ENCODE measurements at regions not wholly inside any gene's neighbourhood (a gene's known extent, or its start where the extent isn't known, plus 50 kb on each side); places are given as distances from the start of the nearest gene placed in this dataset.
"Not testable (repeated sequence)": the region's sequence is repeated elsewhere in the genome, so short reads cannot be mapped to it uniquely, and the experiment has no call there.

- DNase-seq = not testable (repeated sequence)
Measured at GRCh38 chr11:90455347-90455920, 232.6 kb upstream of the CHORDC1 start.

DNA sequence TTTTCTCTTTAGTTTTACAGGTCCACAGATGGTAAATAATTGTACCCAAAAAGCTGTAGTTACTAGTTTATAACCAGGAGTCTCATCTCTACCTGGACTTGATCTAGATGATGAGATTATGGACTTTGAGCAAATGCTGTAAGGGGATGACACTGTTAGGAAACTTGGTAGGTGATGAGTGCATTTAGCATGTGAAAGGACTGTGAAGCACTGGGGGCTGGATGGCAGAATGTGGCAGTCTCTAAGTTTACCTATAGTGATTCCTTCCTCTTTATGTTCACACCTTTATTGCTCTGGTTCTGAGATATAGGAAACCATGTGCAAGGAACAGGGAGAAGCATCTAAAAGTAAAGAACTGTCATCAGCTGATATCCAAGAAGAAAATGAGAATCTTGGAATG, 230.7 kb upstream of the CHORDC1 start:
- DNase-seq = no peak

GRCh38 chr11:90449606-90450005, 226.8 kb upstream of the CHORDC1 start:
- no peak for DNase-seq

DNA sequence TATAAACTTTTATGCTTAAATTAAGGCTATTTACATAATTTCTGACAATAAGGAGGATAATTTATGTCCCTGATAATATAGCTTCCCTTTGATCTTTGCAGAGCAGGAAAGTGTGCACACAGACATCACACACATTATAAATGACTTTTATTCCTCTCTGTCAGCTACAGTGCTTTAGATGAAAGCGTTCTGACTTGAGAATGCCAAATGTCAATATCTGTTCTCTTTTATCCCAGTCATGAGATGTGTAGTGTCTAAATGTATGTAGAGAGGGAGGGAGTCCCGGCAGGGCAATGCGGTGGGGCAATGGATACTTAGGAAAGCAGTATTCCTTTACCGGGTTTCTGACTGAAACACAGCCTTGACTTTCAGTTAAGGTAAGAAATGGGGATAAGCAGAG, 225.4 kb upstream of the CHORDC1 start:
- DNase-seq = no peak

DNA sequence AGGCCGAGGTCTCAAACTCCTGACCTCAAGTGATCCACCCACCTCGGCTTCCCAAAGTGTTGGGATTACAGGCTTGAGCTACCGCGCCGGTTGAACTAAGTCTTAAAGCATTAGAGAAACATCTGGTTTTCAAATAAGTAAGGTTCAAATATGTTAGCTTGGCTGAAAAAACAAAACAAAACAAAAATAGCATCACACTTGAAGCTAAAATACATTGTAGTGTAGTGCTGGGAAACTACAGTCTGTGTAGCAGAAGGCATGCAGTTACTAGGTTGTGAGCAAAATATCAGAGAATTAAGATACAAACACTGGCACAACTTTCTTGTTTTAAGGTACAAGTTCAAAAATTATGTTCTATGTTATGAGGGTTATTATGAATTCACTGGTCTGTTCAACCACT, 224.8 kb upstream of the CHORDC1 start:
- DNase-seq = no peak

GRCh38 chr11:90446207-90446606, 223.4 kb upstream of the CHORDC1 start:
- DNase-seq = no peak

DNA sequence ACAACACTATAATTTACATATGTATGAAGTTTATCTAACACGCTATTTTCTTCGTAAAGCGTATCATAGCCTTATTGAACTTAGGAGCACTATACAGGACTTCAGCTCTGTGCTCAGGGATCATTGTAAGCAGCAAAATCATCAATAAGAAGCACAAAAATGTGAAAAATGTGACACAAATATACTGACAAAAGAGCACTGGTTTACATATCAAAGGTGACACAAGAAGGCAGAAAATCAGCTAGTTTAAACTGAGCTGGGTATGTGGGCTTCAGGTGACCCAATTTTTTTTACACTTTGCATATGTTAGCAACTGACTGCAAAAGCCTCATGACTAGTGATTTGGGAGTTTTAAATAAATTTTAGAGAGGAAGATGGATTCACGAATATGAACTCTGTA, 215.2 kb upstream of the CHORDC1 start:
- no peak for DNase-seq

DNA sequence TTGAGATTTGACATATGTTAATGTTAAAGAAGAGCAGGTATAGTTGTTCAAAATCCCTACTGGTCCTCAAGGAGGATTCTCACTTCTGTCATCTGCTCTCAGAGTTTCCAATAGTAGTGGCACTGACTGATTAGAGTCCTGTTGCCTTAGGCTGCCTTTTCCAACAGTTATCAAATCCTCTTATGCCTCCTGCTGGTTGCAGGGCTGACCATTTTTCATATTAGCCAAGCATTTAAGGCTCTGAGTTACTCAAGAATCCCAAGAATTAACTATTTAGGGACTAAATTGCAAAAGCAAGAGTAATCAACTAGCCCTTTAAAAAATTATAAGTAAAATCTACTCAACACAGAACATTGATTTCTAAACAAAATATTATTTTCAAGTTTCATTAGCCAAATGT, 212.0 kb upstream of the CHORDC1 start:
- no peak for DNase-seq

DNA sequence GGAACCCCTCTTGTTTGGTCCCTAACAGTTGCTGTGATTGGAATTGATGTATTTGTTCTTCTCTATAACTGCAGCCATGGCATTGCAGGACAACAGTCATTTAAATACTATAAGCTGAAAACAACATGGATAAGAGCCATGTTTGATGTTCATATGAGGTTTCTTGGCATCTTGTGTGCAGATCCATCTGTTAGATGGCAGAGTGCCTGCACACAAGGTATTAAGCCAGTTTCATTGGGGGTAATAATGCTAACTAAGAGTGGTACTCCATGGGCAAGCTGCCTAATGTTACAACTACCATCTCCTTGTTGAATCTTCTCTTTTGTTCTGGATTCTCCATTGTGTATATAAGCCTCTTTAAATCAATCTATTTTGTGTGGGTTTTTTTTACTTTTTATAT, 206.0 kb upstream of the CHORDC1 start:
- no peak for DNase-seq

- no peak for DNase-seq
Measured at GRCh38 chr11:90426442-90426841, 203.6 kb upstream of the CHORDC1 start.

DNA sequence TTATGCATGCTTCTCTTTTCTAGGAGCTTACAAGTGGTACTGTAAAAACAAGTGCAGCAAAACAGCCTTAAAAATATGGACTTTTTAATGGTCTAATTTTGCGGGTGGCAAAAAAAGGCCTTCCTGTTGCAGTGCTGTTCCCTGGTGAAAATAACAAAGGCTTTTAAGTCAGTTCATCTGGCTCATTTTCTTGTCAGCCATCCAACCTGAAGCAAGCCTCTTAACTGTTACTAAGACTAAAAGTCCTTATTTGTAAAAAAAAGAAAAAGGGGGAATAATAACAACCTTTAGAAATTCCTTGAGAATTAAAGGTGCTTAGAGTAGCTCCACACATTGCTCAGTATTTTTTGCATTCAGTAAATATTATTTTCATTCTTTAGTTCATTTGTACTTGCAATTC, 200.5 kb upstream of the CHORDC1 start:
- DNase-seq = no peak

DNA sequence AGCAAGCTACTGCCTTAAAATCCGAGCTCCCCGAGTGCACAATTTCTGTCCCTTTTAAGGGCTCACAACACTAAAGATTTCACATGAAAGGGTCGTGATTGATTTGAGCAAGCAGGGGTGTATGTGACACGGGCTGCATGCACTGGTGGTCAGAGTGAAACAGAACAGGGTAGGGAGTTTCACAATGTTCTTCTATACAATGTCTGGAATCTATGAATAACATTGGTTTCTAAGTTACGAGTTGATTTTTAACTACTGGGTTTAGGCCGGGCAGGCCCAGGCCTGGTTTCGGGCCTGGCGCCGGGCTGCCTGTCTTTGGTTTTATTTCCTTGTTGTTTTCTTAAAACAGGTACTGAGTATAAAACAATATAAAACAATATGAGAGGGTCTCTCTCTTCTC, 199.9 kb upstream of the CHORDC1 start:
- DNase-seq = not testable (repeated sequence)

DNA sequence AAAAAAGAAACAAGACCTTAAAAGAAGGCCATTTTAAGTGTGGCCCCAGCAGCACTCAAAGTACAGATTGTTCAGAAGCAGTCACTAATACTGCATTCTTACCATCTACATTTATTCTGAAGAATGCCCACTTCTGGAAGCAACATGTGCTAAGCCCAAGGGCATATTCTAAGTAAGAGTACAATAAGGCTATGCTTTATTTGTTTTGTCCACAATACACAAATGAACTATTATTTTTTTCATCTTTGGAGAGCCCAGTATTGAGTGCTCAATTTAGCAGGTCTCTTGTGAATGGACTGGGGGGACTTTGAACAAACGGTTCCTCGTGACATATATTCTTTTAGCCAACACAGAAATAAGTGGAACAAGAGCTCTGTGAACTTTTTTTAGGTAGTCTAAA, 191.4 kb upstream of the CHORDC1 start:
- no peak for DNase-seq

DNA sequence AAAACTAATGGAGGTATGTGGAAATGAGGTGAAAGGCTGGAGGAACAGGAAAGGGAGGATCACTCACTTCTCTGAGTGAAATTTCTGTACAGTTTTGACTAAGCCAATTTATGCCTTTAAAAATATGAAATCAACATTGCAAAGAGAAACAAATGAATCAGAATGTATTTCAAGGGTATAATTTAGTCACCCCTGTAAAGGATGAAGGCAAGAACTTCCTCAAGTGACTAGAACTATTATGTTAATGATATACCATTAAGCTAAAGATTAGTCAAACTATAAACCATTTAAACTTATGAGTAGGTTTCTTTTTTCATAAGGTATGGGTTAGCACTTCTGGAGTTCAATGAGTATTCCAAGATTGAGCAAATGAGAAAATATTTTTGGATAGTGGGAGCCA, 184.5 kb upstream of the CHORDC1 start:
- DNase-seq = no peak

- no peak for DNase-seq
Measured at GRCh38 chr11:90392692-90393091, 169.8 kb upstream of the CHORDC1 start.

GRCh38 chr11:90391756-90392155, 168.9 kb upstream of the CHORDC1 start:
- no peak for DNase-seq

DNA sequence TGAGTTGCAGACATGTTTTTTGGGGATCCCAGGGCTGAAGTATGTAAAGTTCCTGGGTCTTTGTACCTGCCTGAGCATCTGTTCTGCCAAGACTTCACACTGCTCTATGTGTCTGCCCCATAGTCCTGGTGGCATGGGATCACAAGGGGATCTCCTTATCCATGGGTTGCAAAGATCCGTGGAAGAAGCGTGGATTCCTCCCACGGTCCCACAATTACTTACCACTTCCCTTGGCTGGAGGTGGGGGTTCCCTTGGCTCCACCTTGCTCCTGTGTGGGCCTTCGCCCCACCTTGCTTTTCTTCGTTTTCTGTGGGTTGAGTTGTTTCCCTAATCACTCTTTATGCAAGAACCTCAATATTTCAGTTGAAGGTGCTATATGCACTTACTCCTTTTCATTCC, 157.4 kb upstream of the CHORDC1 start:
- no peak for DNase-seq

GRCh38 chr11:90373971-90374370, 151.1 kb upstream of the CHORDC1 start:
- no peak for DNase-seq

GRCh38 chr11:90364527-90364926, 141.7 kb upstream of the CHORDC1 start:
- DNase-seq = no peak

- DNase-seq = no peak
Measured at GRCh38 chr11:90363739-90364138, 140.9 kb upstream of the CHORDC1 start.

- DNase-seq = no peak
Measured at GRCh38 chr11:90355200-90355599, 132.4 kb upstream of the CHORDC1 start.

DNA sequence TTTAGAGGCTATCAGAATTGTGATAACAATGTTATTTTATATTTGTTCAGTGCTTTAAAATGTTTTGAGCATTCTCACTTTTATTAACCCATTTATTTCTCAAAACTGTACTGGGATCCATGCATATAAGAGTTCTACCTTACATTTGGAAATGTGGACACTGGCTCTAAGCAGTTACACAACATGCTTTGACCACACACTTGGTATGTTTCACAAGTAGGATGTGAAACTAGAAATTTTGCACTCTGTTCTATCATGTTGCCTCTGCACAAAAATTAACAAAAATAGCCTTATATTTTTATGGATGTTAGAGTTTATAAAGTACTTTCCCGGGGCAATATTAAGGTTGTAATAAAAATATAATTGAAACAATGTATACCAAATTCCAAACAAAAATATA, 126.9 kb upstream of the CHORDC1 start:
- DNase-seq = no peak

- DNase-seq = no peak
Measured at GRCh38 chr11:90344546-90344945, 121.7 kb upstream of the CHORDC1 start.

DNA sequence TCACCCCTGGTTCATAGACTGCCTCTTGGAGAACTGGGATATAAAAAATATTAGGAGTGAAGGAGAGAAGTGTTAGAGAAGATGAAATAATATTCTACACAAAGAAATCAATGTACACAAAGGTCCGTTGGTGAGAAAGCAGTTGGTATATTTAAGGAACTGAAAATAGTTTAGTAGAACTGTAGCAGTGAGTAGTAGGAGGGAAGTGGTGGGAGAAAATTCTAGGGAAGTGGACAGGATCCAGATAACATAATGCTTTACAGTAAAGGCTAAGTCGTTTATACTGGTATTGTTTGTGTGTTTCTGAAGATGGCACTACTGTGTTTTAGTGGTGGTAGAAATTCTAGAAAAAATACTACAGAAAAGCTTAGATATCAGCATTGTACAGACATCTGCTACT, 120.8 kb upstream of the CHORDC1 start:
- DNase-seq = no peak

- no peak for DNase-seq
Measured at GRCh38 chr11:90341986-90342385, 119.1 kb upstream of the CHORDC1 start.

DNA sequence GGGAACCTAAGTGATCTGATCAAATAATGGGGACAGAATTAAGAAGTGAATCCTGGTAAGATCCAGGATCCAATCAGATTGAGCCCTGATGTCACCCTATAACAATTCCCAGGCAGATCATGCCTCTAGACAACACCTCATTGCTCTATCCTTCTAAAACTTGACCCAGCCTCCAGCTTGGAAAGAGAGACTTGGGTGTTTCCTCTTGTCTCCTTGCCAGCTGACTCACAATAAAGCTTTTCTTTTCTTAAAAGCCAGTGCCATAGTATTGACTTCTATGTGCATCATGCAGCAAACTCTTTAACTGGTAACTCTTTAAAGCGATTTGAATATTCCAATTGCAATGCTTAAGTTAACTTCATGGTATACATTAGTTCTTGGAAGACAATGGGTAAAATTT, 109.6 kb upstream of the CHORDC1 start:
- no peak for DNase-seq
